HCT116 (cell line): ENCODE measurements at regions not wholly inside any gene's neighbourhood (a gene's known extent, or its start where the extent isn't known, plus 50 kb on each side); places are given as distances from the start of the nearest gene placed in this dataset.

ENCODE experiments used
- ATAC-seq: fragments of 200-7000 bp; cut with Tn5 transposase; 2 replicates; pipeline ENCODE4 v1.9.1; 2020; ENCODE audit warnings: mild to moderate bottlenecking, moderate library complexity
- BruUV-seq: library from RNA; stranded (reverse); fragments of 400-500 nt; replicated peaks from 2 replicates; lab custom pipeline; 2021; lab: Mats Ljungman, UMichigan
- CTCF ChIA-PET: fragments of 300-600 bp; sonication (Branson Sonifier 250); formaldehyde crosslinking; loops from one replicate; lab custom pipeline; 2021; ENCODE audit warnings: antibody characterized with exemption; lab: Charles Lee
- POLR2A ChIA-PET: fragments of 300-600, 350-600 bp; sonication (Branson Sonifier 250); formaldehyde crosslinking; loops from one replicate; lab custom pipeline; 2021; ENCODE audit warnings: antibody characterized with exemption; lab: Charles Lee
- RAD21 ChIA-PET, 2 experiments: fragments of 300-600 bp; sonication (Branson Sonifier 250); formaldehyde crosslinking; loops; one replicate each; lab custom pipeline; 2023; ENCODE audit warnings: low total read pairs in 2 of 2; ENCODE audit not compliant: uncharacterized antibody in 2 of 2, unreplicated experiment in 2 of 2, low non-redundant PET in 1 of 2; lab: Charles Lee
- DNase-seq: peaks from one replicate; pipeline ENCODE4 v3.0.0-alpha.2; 2010; ENCODE audit warnings: low read depth, low spot score
- H2AFZ ChIP-seq: fragments of 200-600 bp; shearing (Covaris generic), sonication (generic); 2 replicates; pipeline ENCODE4 v1.6.1; 2017; ENCODE audit warnings: low read depth, mixed run types, mixed read lengths, antibody characterized with exemption, low read length; ENCODE audit not compliant: poor library complexity, severe bottlenecking
- H3K27ac ChIP-seq: 2 replicates; pipeline ENCODE4 v1.5.1; 2012; ENCODE audit warnings: low read depth, low read length
- H3K27me3 ChIP-seq: fragments of 200-600 bp; sonication (generic); 2 replicates; pipeline ENCODE4 v1.6.1; 2016; ENCODE audit warnings: mixed run types, low read length, mixed read lengths; ENCODE audit not compliant: insufficient read depth
- H3K36me3 ChIP-seq, 2 experiments: fragments of 200-500 bp in 1 of 2; fragments of 200-600 bp in 1 of 2; sonication (Bioruptor generic) in 1 of 2; sonication (generic) in 1 of 2; 2 replicates each; pipeline versions ENCODE4 v1.5.1 to v1.6.1; 2014 to 2016; ENCODE audit warnings: low read length in 2 of 2, inconsistent platforms in 1 of 2, mixed read lengths in 1 of 2, mixed run types in 1 of 2; ENCODE audit not compliant: insufficient read depth in 2 of 2, control insufficient read depth in 1 of 2
- H3K4me1 ChIP-seq, 2 experiments: fragments of 200-600 bp in 1 of 2; sonication (generic) in 1 of 2; 2 replicates each; pipeline versions ENCODE4 v1.5.1 to v1.6.1; 2012 to 2017; ENCODE audit warnings: low read length in 2 of 2, inconsistent platforms in 1 of 2, mild to moderate bottlenecking in 1 of 2, mixed read lengths in 1 of 2, mixed run types in 1 of 2, moderate library complexity in 1 of 2; ENCODE audit not compliant: insufficient read depth in 2 of 2, control insufficient read depth in 1 of 2
- H3K4me2 ChIP-seq: fragments of 200-600 bp; sonication (generic); 2 replicates; pipeline ENCODE4 v1.6.1; 2017; ENCODE audit warnings: mixed run types, low read length, mixed read lengths
- H3K4me3 ChIP-seq, 2 experiments: fragments of 200-600 bp in 1 of 2; sonication (generic) in 1 of 2; replicated peaks in 1 of 2; 2 replicates each; pipeline ENCODE4 v1.5.1; 2011 to 2016; ENCODE audit warnings: low read length in 2 of 2, control low read depth in 1 of 2, low read depth in 1 of 2, mild to moderate bottlenecking in 1 of 2, mixed read lengths in 1 of 2, mixed run types in 1 of 2
- H3K79me2 ChIP-seq: fragments of 200-600 bp; sonication (generic); 2 replicates; pipeline ENCODE4 v1.6.1; 2017; ENCODE audit warnings: mild to moderate bottlenecking, mixed run types, low read length, moderate library complexity, mixed read lengths; ENCODE audit not compliant: insufficient read depth
- H3K9ac ChIP-seq: fragments of 200-600 bp; sonication (generic); 2 replicates; pipeline ENCODE4 v1.6.1; 2016; ENCODE audit warnings: low read length, mixed read lengths
- H3K9me2 ChIP-seq: fragments of 200-600 bp; sonication (generic), shearing (Covaris generic); 2 replicates; pipeline ENCODE4 v1.6.1; 2017; ENCODE audit warnings: mixed run types, mild to moderate bottlenecking, moderate library complexity; ENCODE audit not compliant: insufficient read depth
- H3K9me3 ChIP-seq, 2 experiments: fragments of 200-500 bp in 1 of 2; fragments of 200-600 bp in 1 of 2; sonication (Bioruptor generic) in 1 of 2; sonication (generic) in 1 of 2; 2 replicates each; pipeline ENCODE4 v1.6.1; 2014 to 2017; ENCODE audit warnings: low read length in 2 of 2, mixed read lengths in 2 of 2, inconsistent platforms in 1 of 2, low read depth in 1 of 2, mild to moderate bottlenecking in 1 of 2, mixed run types in 1 of 2, moderate library complexity in 1 of 2; ENCODE audit not compliant: control insufficient read depth in 1 of 2, insufficient read depth in 1 of 2
- H4K20me1 ChIP-seq: fragments of 200-600 bp; sonication (generic), shearing (Covaris generic); 2 replicates; pipeline ENCODE4 v1.6.1; 2017; ENCODE audit warnings: mixed run types, mild to moderate bottlenecking, moderate library complexity; ENCODE audit not compliant: insufficient read depth
- CEBPB ChIP-seq: IDR thresholded peaks from 2 replicates; pipeline ENCODE4 v1.6.1; 2012; ENCODE audit warnings: low read depth
- EGR1 ChIP-seq: IDR thresholded peaks from 2 replicates; pipeline ENCODE4 v1.6.1; 2012; ENCODE audit warnings: low read depth
- ELF1 ChIP-seq: IDR thresholded peaks from 2 replicates; pipeline ENCODE4 v1.6.1; 2012; ENCODE audit warnings: low read depth, borderline replicate concordance
- EZH2 ChIP-seq: fragments of 200-600 bp; sonication (generic); IDR thresholded peaks from 2 replicates; pipeline ENCODE4 v1.6.1; 2017; ENCODE audit warnings: antibody characterized with exemption, mixed run types
- EZH2phosphoT487 ChIP-seq: fragments of 200-600 bp; IDR thresholded peaks from 2 replicates; pipeline ENCODE4 v1.6.1; 2018; ENCODE audit warnings: antibody characterized with exemption, borderline replicate concordance
- FOSL1 ChIP-seq: IDR thresholded peaks from 2 replicates; pipeline ENCODE4 v1.6.1; 2012; ENCODE audit warnings: low read depth
- POLR2A ChIP-seq: IDR thresholded peaks from 2 replicates; pipeline ENCODE4 v1.7.0; 2011; ENCODE audit warnings: borderline replicate concordance; ENCODE audit not compliant: insufficient read depth, insufficient read length; ENCODE audit errors: extremely low read depth
- SIN3A ChIP-seq: IDR thresholded peaks from 2 replicates; pipeline ENCODE4 v1.6.1; 2012; ENCODE audit warnings: low read depth
- SP1 ChIP-seq: IDR thresholded peaks from 2 replicates; pipeline ENCODE4 v1.6.1; 2012; ENCODE audit warnings: low read depth
- TCF7L2 ChIP-seq: IDR thresholded peaks from 2 replicates; pipeline ENCODE4 v1.7.0; 2011; ENCODE audit warnings: borderline replicate concordance, inconsistent platforms; ENCODE audit not compliant: insufficient read depth, insufficient read length; ENCODE audit errors: extremely low read depth
- YY1 ChIP-seq: IDR thresholded peaks from 2 replicates; pipeline ENCODE4 v1.6.1; 2011; ENCODE audit warnings: low read length, low read depth, moderate library complexity, mild to moderate bottlenecking; ENCODE audit not compliant: insufficient replicate concordance; ENCODE audit errors: extremely low read depth
- intact Hi-C: fragments of 100-400 bp; cut with micrococcal nuclease; formaldehyde crosslinking; loops from 2 replicates; pipeline ENCODE4 v1.10.0; 2022
- TF ChIP-seq, protein P1 (sequence below): IDR thresholded peaks from 2 replicates; pipeline ENCODE4 v1.6.1; 2012; ENCODE audit warnings: low read depth
- TF ChIP-seq, protein P2 (sequence below): IDR thresholded peaks from 2 replicates; pipeline ENCODE4 v1.6.1; 2011; ENCODE audit warnings: mild to moderate bottlenecking, low read length, moderate library complexity; ENCODE audit not compliant: insufficient replicate concordance; ENCODE audit errors: extremely low read depth
- TF ChIP-seq, protein P3 (sequence below): IDR thresholded peaks from 2 replicates; pipeline ENCODE4 v1.6.1; 2012

DNA sequence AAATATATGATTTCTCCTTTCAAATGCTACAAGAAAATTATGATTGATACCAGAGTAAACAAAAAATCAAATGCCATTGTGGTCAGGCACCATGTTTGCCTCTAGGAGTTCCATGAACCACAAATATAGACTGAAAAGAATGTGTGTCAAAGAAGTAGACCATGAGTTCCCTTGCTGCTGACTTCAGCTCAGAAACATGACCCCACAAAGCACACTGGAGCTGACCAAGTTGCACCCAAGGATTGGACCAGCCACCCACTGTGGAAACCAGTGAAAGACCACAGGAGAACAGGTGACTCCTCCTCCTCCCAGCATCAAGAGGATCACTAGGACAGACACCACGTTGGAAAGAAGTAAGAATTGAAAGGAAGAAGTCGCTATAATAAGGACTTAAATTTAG lies 90.8 kb upstream of the TENT5A start (continued):
- TF ChIP-seq, protein P1, sequence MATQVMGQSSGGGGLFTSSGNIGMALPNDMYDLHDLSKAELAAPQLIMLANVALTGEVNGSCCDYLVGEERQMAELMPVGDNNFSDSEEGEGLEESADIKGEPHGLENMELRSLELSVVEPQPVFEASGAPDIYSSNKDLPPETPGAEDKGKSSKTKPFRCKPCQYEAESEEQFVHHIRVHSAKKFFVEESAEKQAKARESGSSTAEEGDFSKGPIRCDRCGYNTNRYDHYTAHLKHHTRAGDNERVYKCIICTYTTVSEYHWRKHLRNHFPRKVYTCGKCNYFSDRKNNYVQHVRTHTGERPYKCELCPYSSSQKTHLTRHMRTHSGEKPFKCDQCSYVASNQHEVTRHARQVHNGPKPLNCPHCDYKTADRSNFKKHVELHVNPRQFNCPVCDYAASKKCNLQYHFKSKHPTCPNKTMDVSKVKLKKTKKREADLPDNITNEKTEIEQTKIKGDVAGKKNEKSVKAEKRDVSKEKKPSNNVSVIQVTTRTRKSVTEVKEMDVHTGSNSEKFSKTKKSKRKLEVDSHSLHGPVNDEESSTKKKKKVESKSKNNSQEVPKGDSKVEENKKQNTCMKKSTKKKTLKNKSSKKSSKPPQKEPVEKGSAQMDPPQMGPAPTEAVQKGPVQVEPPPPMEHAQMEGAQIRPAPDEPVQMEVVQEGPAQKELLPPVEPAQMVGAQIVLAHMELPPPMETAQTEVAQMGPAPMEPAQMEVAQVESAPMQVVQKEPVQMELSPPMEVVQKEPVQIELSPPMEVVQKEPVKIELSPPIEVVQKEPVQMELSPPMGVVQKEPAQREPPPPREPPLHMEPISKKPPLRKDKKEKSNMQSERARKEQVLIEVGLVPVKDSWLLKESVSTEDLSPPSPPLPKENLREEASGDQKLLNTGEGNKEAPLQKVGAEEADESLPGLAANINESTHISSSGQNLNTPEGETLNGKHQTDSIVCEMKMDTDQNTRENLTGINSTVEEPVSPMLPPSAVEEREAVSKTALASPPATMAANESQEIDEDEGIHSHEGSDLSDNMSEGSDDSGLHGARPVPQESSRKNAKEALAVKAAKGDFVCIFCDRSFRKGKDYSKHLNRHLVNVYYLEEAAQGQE: no peak
- no peak for TF ChIP-seq SP1
- no peak for TF ChIP-seq SIN3A
- TF ChIP-seq, all 23 proteins: peak for 0

DNA sequence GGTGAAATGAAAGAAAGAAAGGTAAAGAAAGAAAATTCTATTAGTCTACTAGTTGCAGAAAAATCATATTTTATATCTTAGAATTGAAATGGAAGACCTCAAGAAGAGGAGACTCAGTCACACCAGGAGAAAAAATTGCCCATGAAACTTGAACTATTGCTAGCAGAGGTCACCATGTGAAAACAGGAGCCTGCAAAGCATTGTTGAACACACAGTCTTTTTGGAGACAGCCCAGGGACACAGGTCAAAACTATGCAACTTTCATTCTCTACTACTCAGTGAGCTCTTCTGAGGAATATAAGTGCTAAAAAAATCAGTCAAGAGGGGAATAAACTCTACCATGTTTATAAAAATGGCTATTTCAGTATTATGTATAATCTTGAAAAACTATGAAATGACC lies 89.8 kb upstream of the TENT5A start:
- BruUV-seq: no TSS peak
- ATAC-seq (no peak), DNase-seq (no peak)
- intact Hi-C loops: no loop called here
- Histone ChIP-seq H3K4me1 (no peaks in the 10 kb centered on the region; a peak in 1 of 4 replicates), H3K4me3 (no peak overlapping the region), H3K9me2 (no peaks in the 10 kb centered on the region), H3K9me3 (no peaks in the 10 kb centered on the region), H2AFZ (no peak overlapping the region), H3K9ac (no peak overlapping the region), H3K27me3 (no peaks in the 10 kb centered on the region), H4K20me1 (no peaks in the 10 kb centered on the region), H3K27ac (no peak overlapping the region), H3K79me2 (no peaks in the 10 kb centered on the region), H3K4me2 (no peak overlapping the region), H3K36me3 (no peaks in the 10 kb centered on the region)
- RAD21 ChIA-PET: interaction anchor here in 1 of 2 experiments (0.7 kb wide), 1 partner anchor 88 kb away, joined by 5 read pairs; no protein-coding TSS in a partner anchor
- CTCF ChIA-PET: no interaction called here
- POLR2A ChIA-PET: no interaction called here
- TF ChIP-seq, protein P2, sequence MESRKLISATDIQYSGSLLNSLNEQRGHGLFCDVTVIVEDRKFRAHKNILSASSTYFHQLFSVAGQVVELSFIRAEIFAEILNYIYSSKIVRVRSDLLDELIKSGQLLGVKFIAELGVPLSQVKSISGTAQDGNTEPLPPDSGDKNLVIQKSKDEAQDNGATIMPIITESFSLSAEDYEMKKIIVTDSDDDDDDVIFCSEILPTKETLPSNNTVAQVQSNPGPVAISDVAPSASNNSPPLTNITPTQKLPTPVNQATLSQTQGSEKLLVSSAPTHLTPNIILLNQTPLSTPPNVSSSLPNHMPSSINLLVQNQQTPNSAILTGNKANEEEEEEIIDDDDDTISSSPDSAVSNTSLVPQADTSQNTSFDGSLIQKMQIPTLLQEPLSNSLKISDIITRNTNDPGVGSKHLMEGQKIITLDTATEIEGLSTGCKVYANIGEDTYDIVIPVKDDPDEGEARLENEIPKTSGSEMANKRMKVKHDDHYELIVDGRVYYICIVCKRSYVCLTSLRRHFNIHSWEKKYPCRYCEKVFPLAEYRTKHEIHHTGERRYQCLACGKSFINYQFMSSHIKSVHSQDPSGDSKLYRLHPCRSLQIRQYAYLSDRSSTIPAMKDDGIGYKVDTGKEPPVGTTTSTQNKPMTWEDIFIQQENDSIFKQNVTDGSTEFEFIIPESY: no peak
- TF ChIP-seq FOSL1 (no peak), TCF7L2 (no peak), YY1 (no peak), POLR2A (no peak), CEBPB (no peak), ELF1 (no peak), EGR1 (no peak), EZH2phosphoT487 (no peak), EZH2 (no peak)
- TF ChIP-seq, protein P3, sequence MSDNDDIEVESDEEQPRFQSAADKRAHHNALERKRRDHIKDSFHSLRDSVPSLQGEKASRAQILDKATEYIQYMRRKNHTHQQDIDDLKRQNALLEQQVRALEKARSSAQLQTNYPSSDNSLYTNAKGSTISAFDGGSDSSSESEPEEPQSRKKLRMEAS: no peak
- TF ChIP-seq, protein P1: no peak
